ENCODE measurements at regions not wholly inside any gene's neighbourhood (a gene's known extent, or its start where the extent isn't known, plus 50 kb on each side); places are given as distances from the start of the nearest gene placed in this dataset.

DNA sequence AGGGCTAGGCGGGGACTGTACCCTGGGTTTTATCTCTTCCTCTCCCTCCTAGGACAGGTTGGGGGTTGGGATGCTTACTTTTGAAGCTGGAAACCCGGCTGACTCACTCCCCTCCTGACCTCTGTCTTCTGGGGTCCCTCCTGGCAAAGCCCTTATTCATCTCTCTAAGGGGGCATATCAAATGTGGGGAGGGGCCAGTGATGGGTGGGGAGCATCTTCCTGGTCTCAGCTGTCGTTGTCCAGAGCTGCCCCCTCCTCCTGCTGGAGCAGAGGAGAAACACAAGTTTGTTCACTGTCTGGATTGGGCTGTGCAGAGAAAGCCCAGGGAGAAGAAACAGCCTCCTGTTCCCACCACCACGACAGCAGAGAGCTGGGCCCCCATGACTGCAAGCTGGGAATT lies 85.8 kb downstream of the TNFAIP2 start:
- no peaks in the 10 kb centered on the region for H3K79me1 ChIP-seq (ENCODE audit: low read depth in 1 of 2, low read length in 2 of 2)
- TF ChIP-seq NFE2L2 (IDR thresholded peaks at IDR 0.05; ENCODE audit: low read depth, low read length) (no peak), MAFK (IDR thresholded peaks at IDR 0.05; ENCODE audit: low read depth, low read length) (no peak), RAD21 (IDR thresholded peaks at IDR 0.05; ENCODE audit: low read length) (no peak), BHLHE40 (IDR thresholded peaks at IDR 0.05; ENCODE audit: low read depth, low read length) (no peak), POLR2A (IDR thresholded peaks at IDR 0.05; ENCODE audit: low read depth, low read length) (no peak), FOS (IDR thresholded peaks at IDR 0.05; ENCODE audit: low read depth, low read length) (no peak), MXI1 (IDR thresholded peaks at IDR 0.05; ENCODE audit: borderline replicate concordance, low read depth, low read length) (no peak), RCOR1 (IDR thresholded peaks at IDR 0.05; ENCODE audit: insufficient replicate concordance, low read length) (no peak), MAZ (IDR thresholded peaks at IDR 0.05; ENCODE audit: borderline replicate concordance, low read depth, low read length) (no peak), CHD1 (IDR thresholded peaks at IDR 0.05; ENCODE audit: low read depth, low read length) (no peak), RFX5 (IDR thresholded peaks at IDR 0.05; ENCODE audit: low read depth, low read length) (no peak)
- TF ChIP-seq, protein P1, sequence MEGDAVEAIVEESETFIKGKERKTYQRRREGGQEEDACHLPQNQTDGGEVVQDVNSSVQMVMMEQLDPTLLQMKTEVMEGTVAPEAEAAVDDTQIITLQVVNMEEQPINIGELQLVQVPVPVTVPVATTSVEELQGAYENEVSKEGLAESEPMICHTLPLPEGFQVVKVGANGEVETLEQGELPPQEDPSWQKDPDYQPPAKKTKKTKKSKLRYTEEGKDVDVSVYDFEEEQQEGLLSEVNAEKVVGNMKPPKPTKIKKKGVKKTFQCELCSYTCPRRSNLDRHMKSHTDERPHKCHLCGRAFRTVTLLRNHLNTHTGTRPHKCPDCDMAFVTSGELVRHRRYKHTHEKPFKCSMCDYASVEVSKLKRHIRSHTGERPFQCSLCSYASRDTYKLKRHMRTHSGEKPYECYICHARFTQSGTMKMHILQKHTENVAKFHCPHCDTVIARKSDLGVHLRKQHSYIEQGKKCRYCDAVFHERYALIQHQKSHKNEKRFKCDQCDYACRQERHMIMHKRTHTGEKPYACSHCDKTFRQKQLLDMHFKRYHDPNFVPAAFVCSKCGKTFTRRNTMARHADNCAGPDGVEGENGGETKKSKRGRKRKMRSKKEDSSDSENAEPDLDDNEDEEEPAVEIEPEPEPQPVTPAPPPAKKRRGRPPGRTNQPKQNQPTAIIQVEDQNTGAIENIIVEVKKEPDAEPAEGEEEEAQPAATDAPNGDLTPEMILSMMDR (conservative IDR thresholded peaks at IDR 0.05; ENCODE audit: low read depth, low read length): no peak
- TF ChIP-seq, protein P2, sequence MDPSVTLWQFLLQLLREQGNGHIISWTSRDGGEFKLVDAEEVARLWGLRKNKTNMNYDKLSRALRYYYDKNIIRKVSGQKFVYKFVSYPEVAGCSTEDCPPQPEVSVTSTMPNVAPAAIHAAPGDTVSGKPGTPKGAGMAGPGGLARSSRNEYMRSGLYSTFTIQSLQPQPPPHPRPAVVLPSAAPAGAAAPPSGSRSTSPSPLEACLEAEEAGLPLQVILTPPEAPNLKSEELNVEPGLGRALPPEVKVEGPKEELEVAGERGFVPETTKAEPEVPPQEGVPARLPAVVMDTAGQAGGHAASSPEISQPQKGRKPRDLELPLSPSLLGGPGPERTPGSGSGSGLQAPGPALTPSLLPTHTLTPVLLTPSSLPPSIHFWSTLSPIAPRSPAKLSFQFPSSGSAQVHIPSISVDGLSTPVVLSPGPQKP (IDR thresholded peaks at IDR 0.05; ENCODE audit: borderline replicate concordance, low read depth, low read length): no peak
- no CpG with 5 or more reads among the region's 4 CpGs for WGBS, 2 experiments (ENCODE audit: extremely low coverage in 2 of 2, insufficient read length in 1 of 2)
- peak overlapping the region; percentile 60 for H3K4ac ChIP-seq (ENCODE audit: low read depth, low read length)
- 0 out of 2 replicates have a peak overlapping the region, but pooled peaks have one; percentile 45 for H2BK120ac ChIP-seq (ENCODE audit: low read depth, low read length)
- no peaks in the 10 kb centered on the region for H3K9me1 ChIP-seq (ENCODE audit: insufficient read depth, low read length)
- H3K27me3 ChIP-seq (ENCODE audit: control insufficient read depth, insufficient read depth, low read length): peaks cover 27% of the 10 kb centered on the region
- peak overlapping the region; percentile 6 for H2AFZ ChIP-seq (replicated peaks; ENCODE audit: low read length, poor library complexity)
- peak overlapping the region; percentile 42 for H2BK20ac ChIP-seq (ENCODE audit: low read depth, low read length)
- peak overlapping the region; percentile 43 for H2BK5ac ChIP-seq (ENCODE audit: low read depth, low read length, poor library complexity, severe bottlenecking)
- H2AK9ac ChIP-seq (replicated peaks; ENCODE audit: low read depth, low read length, poor library complexity): peak overlapping the region; percentile 66
- no peak overlapping the region for H3K9ac ChIP-seq (ENCODE audit: low read depth, low read length)
- BruUV-seq (replicated peaks): no TSS peak
- no peak overlapping the region for H3K4me3 ChIP-seq (ENCODE audit: insufficient read depth, low read depth, low read length)
- peak overlapping the region; percentile 2; the same call in 1 of the 2 replicates for H2AK5ac ChIP-seq (ENCODE audit: low read depth, low read length)
- peaks cover 15% of the 10 kb centered on the region for H3K9me3 ChIP-seq (ENCODE audit: control insufficient read depth, insufficient read depth, low read length)
- H3K18ac ChIP-seq (ENCODE audit: low read depth, low read length): peak overlapping the region; percentile 45
- 0 out of 3 replicates have a peak overlapping the region, but pooled peaks have one; percentile 36 for H2BK15ac ChIP-seq (ENCODE audit: low read depth, low read length)
- no peaks in the 10 kb centered on the region for H4K20me1 ChIP-seq (ENCODE audit: insufficient read depth, low read length)
- H3K4me2 ChIP-seq (ENCODE audit: low read depth, low read length): no peak overlapping the region
- H3K27ac ChIP-seq (ENCODE audit: insufficient read depth, low read length): no peak overlapping the region
- H3K14ac ChIP-seq (replicated peaks; ENCODE audit: low read depth, low read length): no peak overlapping the region
- H4K5ac ChIP-seq (ENCODE audit: low read depth, low read length): peak overlapping the region; percentile 58
- peaks cover 7% of the 10 kb centered on the region; the same call in 1 of the 2 replicates for H3K4me1 ChIP-seq (ENCODE audit: control insufficient read depth, insufficient read depth, low read length)
- H3K36me3 ChIP-seq (ENCODE audit: control insufficient read depth, insufficient read depth, low read length): no peaks in the 10 kb centered on the region
- H4K8ac ChIP-seq (ENCODE audit: low read depth in 2 of 2, low read length in 2 of 2): no peak overlapping the region; a peak in 1 of 4 replicates
- ATAC-seq (ENCODE audit: low read depth): no peak
- ChIA-PET CTCF (interaction anchor here (0.7 to 0.8 kb wide), 3 partner anchors 8 to 105 kb away, joined by 3 read pairs; no protein-coding TSS in a partner anchor), POLR2A (ENCODE audit: unreplicated experiment) (no interaction called here)
- no peak for DNase-seq
- no peak overlapping the region for H4K91ac ChIP-seq (ENCODE audit: insufficient read depth, low read depth, low read length)
- dilution Hi-C loops (cut with HindIII; ENCODE audit: low sequenced_read_pairs, unreplicated experiment): no loop called here
- in situ Hi-C loops (cut with MboI; ENCODE audit: low sequenced_read_pairs): no loop called here
- intact Hi-C loops (cut with micrococcal nuclease): no loop called here
- no peak overlapping the region for H3K56ac ChIP-seq (ENCODE audit: extremely low read depth, insufficient read depth, low read length)
- no peak overlapping the region for H3K23ac ChIP-seq (ENCODE audit: low read depth, low read length)
